HG03039 (cell line): ENCODE measurements at regions not wholly inside any gene's neighbourhood (a gene's known extent, or its start where the extent isn't known, plus 50 kb on each side); places are given as distances from the start of the nearest gene placed in this dataset.
"Not testable (repeated sequence)": the region's sequence is repeated elsewhere in the genome, so short reads cannot be mapped to it uniquely, and the experiment has no call there.

Source experiments
- ATAC-seq: cut with Tn5 transposase; IDR thresholded peaks from one replicate; pipeline ENCODE4 v1.9.1; 2021; ENCODE audit warnings: mild to moderate bottlenecking, moderate library complexity; ENCODE audit not compliant: unreplicated experiment

- ATAC-seq = no peak
Measured at GRCh38 chr3:158026236-158026635, 80.0 kb downstream of the SHOX2 start.

GRCh38 chr3:158019897-158020296, 86.3 kb downstream of the SHOX2 start:
- not testable (repeated sequence) for ATAC-seq

GRCh38 chr3:158018462-158018861, 87.8 kb downstream of the SHOX2 start:
- ATAC-seq = no peak

GRCh38 chr3:158012901-158013300, 93.3 kb downstream of the SHOX2 start:
- ATAC-seq = no peak

- no peak for ATAC-seq
Measured at GRCh38 chr3:158005391-158006100, 100.7 kb downstream of the SHOX2 start.

GRCh38 chr3:157999246-157999645, 107.0 kb downstream of the SHOX2 start:
- ATAC-seq = no peak

- no peak for ATAC-seq
Measured at GRCh38 chr3:157982359-157982758, 123.9 kb downstream of the SHOX2 start.

- ATAC-seq = no peak
Measured at GRCh38 chr3:157981819-157982218, 124.4 kb downstream of the SHOX2 start.

GRCh38 chr3:157979022-157979421, 127.2 kb downstream of the SHOX2 start:
- no peak for ATAC-seq

- ATAC-seq = no peak
Measured at GRCh38 chr3:157961665-157962064, 144.6 kb downstream of the SHOX2 start.

- no peak for ATAC-seq
Measured at GRCh38 chr3:157958457-157958856, 147.8 kb downstream of the SHOX2 start.

- no peak for ATAC-seq
Measured at GRCh38 chr3:157956850-157957249, 149.4 kb downstream of the SHOX2 start.

- no peak for ATAC-seq
Measured at GRCh38 chr3:157956176-157956575, 150.0 kb downstream of the SHOX2 start.

GRCh38 chr3:157953565-157953964, 152.7 kb downstream of the SHOX2 start:
- ATAC-seq = no peak

- ATAC-seq = no peak
Measured at GRCh38 chr3:157948605-157949383, 157.4 kb downstream of the SHOX2 start.

- ATAC-seq = no peak
Measured at GRCh38 chr3:157939166-157939565, 167.1 kb downstream of the SHOX2 start.

- no peak for ATAC-seq
Measured at GRCh38 chr3:157938154-157938779, 168.0 kb downstream of the SHOX2 start.

GRCh38 chr3:157931517-157931916, 174.7 kb downstream of the SHOX2 start:
- no peak for ATAC-seq

- ATAC-seq = no peak
Measured at GRCh38 chr3:157930000-157930780, 176.0 kb downstream of the SHOX2 start.

- ATAC-seq = no peak
Measured at GRCh38 chr3:157926822-157927221, 179.4 kb downstream of the SHOX2 start.

- ATAC-seq = peak; percentile 61
Measured at GRCh38 chr3:157922614-157923013, 183.6 kb downstream of the SHOX2 start.
